ENCODE measurements at regions not wholly inside any gene's neighbourhood (a gene's known extent, or its start where the extent isn't known, plus 50 kb on each side); places are given as distances from the start of the nearest gene placed in this dataset.

- TF ChIP-seq CTCF (IDR thresholded peaks at IDR 0.05; ENCODE audit: insufficient read depth, low read depth, low read length): no peak
- no peak overlapping the region for H3K4me3 ChIP-seq (ENCODE audit: low read depth, low read length)
- no peak for DNase-seq (ENCODE audit: low read depth)
Measured at GRCh38 chr3:194775731-194776130, 90.0 kb downstream of the FAM43A start.

GRCh38 chr3:194777729-194778128 is 92.0 kb downstream of the FAM43A start:
- no peak overlapping the region for H3K4me3 ChIP-seq (ENCODE audit: low read depth, low read length)
- DNase-seq (ENCODE audit: low read depth): no peak
- no peak for TF ChIP-seq CTCF (IDR thresholded peaks at IDR 0.05; ENCODE audit: insufficient read depth, low read depth, low read length)

- DNase-seq (ENCODE audit: low read depth): no peak
- H3K4me3 ChIP-seq (ENCODE audit: low read depth, low read length): no peak overlapping the region
- TF ChIP-seq CTCF (IDR thresholded peaks at IDR 0.05; ENCODE audit: insufficient read depth, low read depth, low read length): no peak
Measured at GRCh38 chr3:194779729-194780224, 94.1 kb downstream of the FAM43A start.

GRCh38 chr3:194780706-194781105 is 95.0 kb downstream of the FAM43A start:
- TF ChIP-seq CTCF (IDR thresholded peaks at IDR 0.05; ENCODE audit: insufficient read depth, low read depth, low read length): no peak
- no peak for DNase-seq (ENCODE audit: low read depth)
- H3K4me3 ChIP-seq (ENCODE audit: low read depth, low read length): no peak overlapping the region

GRCh38 chr3:194781617-194782016 is 95.9 kb downstream of the FAM43A start:
- H3K4me3 ChIP-seq (ENCODE audit: low read depth, low read length): no peak overlapping the region
- TF ChIP-seq CTCF (IDR thresholded peaks at IDR 0.05; ENCODE audit: insufficient read depth, low read depth, low read length): no peak
- no peak for DNase-seq (ENCODE audit: low read depth)

GRCh38 chr3:194782698-194783404 is 97.2 kb downstream of the FAM43A start:
- no peak for TF ChIP-seq CTCF (IDR thresholded peaks at IDR 0.05; ENCODE audit: insufficient read depth, low read depth, low read length)
- no peak overlapping the region for H3K4me3 ChIP-seq (ENCODE audit: low read depth, low read length)
- DNase-seq (ENCODE audit: low read depth): peak; percentile 22

GRCh38 chr3:194784361-194784760 is 98.7 kb downstream of the FAM43A start:
- H3K4me3 ChIP-seq (ENCODE audit: low read depth, low read length): no peak overlapping the region
- DNase-seq (ENCODE audit: low read depth): no peak
- no peak for TF ChIP-seq CTCF (IDR thresholded peaks at IDR 0.05; ENCODE audit: insufficient read depth, low read depth, low read length)
